Hypothalamus (tissue), 51 donors: ENCODE measurements at regions not wholly inside any gene's neighbourhood (a gene's known extent, or its start where the extent isn't known, plus 50 kb on each side); places are given as distances from the start of the nearest gene placed in this dataset.
"Not testable (repeated sequence)": the region's sequence is repeated elsewhere in the genome, so short reads cannot be mapped to it uniquely, and the experiment has no call there.

Source experiments
- DNase-seq, 51 donors: peaks; one replicate each; lab custom pipeline; 2025; lab: John Stamatoyannopoulos, UW

DNA sequence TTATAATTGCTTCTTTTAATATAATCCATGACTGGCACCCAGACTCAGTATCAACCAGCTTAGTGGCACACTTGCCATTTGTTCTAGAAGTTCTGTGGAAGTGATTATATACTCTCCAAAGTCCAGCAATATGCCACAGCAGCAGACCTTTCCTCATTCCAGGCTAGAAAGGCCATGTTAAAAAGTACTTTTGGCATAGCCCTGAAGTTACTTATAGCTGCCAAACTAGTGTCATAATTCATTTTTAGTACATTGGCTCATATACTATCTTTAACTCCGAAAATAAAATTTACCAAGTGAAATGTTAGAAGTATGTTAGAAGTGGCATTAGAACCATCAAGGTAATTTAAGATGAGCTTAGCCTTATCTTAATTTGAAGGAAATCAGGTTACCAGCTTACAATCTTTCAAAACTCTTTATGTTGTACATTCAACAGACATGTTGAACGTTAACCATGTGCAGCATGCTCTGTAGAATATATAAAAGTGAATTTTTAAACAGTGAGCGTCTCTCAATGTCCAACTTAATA lies 714.2 kb upstream of the LCORL start:
- no peak for DNase-seq

DNA sequence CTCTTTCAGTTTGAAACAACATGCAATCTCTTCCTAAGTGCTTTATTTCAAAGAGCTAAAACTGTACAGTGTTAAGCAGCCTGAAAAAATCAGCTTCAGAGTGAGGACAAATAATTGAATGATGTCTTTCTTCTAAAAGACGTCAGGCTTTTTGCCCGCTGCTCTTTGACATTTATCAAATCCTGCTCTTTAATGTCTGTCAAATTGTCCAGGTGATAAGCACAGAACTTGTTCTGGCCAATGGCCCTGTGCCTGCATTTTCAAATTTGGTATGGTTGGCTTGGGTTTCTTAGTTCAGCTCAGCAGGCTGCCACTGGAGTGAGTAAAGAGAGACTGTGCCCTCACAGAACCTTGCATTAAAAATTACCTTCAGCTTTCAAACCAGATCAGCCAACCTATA lies 712.9 kb upstream of the LCORL start:
- peak in 2 of 51 donors; percentile 0 for DNase-seq

DNA sequence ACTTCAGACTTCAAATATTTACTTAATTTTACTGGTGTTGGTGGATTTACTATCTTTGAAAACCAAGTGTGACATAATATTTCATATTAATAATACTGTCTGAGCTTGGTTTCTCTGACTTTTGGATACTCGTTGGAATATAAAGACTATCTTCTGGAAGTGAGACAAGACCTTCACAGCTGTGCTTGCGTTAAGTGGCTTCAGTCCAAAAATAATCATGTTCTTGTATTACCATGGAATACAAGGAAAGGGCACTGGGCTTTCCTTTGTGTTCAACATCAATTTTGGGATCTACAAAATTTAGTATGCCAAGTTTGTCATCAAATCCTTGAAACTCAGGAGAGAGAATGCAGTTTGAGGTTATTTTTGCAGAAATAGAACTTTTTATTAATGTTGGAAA lies 712.4 kb upstream of the LCORL start:
- DNase-seq, result no peak

DNA sequence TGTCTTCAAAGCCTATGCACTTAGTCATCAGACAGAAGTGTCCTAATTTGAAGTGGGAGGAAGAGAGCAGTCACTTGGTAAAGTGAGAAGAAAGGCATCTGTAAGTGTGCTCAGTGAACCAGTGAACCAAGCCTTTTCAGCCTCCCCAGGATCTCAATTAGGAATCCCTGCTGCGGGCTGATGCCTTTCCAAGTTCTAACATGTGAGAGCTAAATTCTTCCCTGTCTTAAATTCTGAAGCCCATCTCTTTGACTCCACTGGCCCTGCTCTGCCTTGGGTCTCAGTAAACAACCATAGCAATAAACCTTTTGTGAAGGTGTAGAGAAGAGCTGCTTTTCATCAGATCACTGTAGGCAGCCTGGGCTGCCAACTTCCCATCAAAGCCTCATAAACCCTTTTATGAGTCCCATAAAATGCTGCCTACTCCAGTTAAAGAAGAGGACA lies 701.2 kb upstream of the LCORL start:
- DNase-seq, result no peak

DNA sequence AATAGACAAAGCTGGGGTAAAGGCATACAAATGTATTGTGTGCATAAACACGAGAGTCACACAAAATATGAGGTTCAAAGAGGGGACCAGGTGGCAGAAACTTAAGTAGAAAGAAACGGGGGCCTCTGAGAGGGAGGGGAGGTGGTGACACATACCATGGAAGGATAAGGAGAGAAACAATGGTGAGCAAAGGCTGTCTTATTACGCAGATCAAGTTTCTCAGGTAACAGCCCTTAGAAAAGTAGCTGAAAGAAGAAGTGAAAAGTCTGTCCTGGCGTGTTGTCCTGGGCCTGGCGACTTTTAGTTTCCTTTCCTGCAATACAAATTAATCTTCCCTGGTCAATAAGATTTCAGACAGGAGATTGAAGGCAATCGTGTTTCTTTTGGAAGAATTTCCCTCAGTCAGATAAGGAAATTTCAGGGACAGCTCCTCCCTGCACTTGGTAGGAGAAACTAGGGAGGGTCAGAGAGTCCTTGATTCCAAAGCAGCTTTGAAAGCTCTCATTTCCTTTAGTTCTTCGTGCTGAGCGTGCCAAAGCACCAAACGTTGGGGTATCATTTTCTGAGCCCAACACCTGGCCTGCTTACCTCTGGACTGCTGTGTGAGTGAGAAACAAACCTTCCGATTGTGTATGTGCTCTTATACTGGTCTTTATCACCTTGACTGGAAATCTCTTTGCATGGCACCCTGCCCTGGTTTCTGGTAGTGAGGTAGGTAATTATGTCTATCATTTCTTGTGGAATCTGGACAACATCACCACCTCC lies 676.7 kb upstream of the LCORL start:
- DNase-seq, result no peak

DNA sequence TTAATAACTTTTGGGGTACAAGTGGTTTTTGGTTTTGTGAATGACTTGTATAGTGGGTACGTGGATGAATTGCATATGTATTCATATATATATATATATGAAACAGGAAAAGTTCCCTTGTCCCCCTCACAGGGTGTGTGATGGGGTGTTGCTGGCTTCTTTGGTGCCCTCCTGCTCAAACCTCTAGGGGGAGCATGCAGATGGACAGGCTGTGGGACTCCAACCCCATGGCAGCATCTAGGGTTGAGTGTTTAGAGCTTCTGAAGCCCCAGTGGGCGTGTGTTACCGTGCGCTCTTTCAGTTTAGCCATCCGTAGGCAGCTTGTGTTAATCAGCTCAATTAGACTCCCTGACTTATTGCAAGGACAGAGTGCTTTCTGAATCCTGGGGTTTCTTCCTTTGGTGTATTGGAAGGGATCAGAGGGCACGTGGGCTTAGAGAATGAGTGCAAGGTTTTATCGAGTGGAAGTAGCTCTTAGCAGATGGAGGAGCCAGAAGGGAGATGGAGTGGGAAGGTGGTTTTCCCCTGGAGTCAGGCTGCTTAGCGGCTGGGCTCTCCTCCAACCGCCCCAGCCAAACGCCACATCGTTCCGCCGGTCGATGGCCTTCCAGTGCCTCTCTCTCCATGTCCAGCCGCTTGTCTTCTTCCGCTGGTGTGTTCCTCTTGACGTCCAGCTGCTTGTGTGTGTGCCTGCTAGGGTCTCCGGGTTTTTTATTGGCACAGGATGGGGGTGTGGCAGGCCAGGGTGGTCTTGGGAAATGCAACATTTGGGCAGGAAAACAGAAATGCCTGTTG lies 674.4 kb upstream of the LCORL start:
- no peak for DNase-seq

DNA sequence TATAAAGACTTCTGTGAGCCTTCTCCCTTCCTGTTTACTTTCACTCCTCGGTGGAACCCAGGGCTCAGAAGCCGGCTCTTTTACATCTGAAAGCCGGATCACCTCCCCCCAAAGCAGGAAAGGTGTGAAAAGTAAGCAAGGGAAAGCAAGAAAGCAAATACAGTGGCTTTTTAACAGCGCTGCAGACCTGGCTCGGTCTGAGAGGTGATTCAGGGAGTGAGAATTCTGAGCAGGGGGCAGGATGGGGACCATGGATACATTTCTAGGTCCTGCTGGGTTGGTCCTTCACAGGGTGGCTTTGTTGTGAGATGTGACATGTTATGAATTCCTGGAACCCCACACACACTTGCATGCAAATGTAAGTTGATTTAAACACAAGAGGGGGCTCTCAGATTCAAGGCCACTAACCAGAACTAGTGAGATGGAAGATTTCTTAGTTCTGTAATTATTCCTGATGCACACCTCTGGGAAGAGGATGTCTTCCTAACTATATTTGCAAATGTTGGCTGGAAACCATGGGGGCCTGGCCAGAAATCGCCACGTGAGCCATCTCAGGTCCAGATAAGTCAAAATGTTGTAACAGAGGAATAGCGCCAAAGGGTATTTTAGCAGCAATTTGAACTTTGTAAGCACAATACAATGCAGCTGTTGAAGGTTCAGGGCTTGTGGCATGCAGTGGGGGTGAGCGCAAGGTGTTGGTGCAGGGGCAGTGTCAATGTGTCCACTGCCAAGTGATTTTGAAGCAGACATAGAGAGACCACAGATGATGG lies 670.1 kb upstream of the LCORL start:
- DNase-seq, result no peak

DNA sequence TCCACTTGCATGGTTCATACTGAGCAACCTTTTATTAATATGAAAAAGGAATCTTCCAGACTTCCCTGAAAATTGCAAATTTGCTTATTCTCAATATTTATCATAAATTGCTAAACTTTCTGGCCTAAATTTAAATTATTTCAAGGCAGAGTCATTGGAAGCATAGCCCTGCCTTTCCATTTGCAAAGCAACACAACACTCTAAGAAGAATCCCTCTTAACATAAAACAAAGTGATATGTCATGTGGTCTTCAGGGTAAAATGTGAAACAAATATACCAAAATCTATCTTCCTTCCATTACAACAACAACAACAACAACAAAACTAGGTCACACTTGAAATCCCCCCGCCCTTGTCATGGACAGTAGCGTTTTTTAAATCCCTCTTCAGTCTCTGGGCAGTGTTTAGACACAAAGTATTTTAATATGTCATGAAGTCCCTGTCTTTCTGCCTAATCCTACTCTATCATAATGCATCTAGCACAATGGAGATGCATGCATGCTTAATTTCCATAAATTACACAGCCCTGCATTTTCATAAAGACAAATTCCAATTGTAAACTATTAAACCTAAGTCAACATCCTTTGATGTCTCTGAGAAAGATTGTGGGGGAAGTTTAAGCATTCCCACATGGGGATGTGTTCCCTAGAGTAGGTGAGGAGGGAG lies 668.9 kb upstream of the LCORL start:
- no peak for DNase-seq

DNA sequence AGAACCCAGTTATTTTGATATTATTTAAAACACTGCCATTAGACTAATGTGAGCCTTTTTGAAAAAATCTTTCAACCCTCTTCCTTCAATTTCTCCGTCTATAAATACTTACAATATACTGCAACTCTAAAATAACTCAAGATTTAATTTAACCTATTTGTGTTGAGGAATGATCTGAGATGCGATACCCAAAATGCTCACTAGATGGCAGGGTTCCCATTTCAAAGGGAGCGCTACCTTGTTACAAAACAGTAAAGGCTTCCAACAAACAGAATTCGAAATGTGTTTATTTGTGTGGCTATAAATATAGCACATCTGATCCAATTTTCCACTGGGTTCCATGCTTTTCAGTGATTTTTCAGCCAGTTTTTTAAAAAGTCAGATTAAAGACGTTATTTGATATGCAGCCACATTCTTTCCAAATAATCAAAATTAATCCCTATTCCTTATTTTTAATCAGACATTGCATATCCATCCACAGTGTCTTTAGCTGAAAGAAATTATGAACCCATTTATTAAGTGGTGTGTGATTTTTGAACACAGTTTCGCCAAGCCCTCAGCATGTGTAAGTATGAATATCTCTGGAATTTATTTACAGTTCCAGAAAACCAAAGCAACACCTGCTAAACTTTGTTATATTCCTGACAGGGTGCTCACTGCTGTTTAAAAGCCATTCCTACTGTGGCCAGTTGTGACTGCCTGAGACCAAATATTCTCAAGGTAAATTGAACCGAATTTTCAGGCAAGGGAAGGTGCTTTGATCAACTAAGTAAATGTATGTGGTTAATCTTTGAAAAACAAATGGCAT lies 668.0 kb upstream of the LCORL start:
- peak in 29 of 51 donors; percentile 0 to 75 (median 20) for DNase-seq

DNA sequence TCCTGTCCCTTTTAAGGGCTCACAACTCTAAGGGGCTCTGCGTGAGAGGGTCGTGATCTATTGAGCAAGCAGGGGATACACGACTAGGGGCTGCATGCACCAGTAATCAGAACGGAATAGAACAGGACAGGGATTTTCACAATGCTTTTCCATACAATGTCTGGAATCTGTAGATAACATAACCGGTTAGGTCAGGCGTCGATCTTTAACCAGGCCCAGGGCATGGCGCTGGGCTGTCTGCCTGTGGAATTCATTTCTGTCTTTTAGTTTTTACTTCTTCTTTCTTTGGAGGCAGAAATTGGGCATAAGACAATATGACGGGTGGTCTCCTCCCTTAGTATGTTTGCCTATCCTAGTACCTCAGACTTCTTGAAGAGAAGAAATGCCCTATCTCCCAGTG lies 666.8 kb upstream of the LCORL start:
- not testable (repeated sequence) for DNase-seq

DNA sequence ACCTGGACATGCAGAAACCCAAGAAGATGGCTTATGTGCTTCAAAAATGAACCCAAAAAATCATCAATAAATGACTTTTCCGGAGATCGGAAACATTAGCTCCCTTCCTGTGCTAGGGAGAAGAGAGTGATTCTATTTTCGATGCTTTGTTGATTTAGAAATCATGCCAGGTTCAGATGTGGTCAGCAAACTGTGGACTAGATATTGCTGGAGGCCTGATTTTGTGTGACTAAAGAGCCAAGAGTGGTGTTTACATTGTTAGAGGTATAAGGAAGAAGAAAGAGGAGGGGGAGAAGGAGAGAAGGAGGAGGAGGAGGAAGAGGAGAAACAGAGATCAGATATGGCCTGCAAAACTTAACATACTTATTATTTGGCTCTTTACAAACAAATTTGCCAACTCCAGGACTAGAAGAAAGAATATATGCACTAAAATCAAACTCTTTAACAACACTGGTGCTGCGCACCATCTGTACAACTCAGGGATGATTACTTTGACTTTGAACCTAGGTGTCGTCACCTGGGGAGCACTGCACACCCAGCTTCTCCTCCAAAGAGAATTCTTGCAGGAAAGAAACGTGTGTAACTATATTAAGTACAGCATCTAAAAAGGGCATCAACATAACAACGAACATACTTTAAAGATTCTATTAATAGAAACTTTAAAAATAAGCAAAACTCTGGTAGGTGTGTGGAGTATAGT lies 664.9 kb upstream of the LCORL start:
- no peak for DNase-seq

DNA sequence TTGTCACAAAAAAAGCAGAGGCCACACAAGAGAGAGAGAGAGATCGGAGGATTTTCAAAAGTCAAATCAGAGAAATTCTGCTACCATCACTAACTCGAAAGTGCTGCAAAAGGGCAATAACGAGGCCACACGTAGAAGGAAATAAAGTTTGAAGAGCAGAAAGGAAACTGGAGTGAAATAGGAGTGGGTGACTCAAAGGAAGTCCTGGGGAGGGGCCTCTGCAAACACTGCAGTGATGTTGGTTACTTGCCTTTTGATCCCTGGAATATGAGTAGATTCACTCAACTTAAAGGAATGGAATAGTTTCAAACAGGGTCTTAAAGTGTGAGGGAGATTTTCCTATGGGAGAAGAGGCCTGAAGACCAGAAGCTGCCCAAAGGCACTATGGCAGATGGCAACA lies 663.4 kb upstream of the LCORL start:
- no peak for DNase-seq

DNA sequence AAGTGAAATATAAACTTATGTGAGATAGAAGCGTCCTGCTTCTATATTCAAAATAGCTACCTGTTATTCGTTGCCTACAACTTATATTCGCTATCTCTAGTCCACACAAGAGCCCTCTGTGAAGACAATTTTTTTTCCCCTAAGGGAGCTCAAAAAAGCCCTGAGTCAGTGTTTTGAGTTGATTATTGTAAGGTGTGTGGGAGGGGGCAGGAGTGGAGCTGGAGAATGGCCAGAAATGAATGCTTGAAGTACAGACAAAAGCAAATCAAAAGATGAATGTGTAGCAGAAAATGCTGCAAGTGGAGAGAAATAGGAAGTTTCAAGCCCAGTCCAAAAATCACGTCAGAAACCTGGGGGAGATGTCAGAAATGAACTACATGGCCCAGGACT lies 655.0 kb upstream of the LCORL start:
- DNase-seq, result no peak

DNA sequence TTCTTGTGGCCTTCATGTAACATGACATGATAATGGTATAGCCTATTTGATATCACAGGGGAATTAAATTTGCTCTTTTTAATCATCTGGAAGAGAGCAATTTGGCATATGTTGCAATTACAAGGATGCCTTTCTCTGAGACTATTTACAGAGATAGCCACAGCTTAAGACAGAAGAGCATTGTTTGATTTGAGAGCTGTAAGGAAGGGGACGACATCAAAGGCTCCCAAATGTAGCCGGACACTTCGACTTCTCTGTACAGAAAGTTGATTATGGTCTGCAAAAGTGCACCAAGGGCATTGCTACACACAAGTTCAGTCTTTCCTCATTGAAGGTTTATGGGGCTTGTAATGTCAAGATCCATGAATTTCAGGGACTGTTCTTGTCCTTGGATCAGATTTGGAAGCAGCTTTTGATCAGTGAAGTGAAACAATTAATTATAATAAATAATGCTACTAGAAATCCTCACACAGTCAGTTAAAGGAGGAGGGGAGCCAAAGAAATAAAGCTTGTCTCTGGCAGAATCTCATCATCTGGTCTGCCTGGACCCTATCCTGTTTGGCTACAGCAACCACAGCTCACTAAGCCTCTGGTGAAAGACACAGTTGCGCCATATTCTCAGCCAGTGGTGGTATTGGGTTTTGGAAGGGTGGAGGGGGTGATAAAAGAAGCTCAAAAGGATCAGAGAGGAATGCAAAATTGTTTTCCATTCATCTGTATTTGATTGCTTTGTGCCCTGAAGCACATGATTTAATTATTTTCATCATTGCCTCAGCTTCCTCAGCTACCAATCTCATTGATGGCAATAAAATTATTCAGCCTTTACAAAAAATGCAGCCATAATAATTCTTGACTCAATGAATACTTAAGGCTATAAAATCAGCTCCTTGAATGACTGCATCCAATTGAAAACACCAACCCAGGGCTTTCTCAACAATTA lies 654.3 kb upstream of the LCORL start:
- no peak for DNase-seq

DNA sequence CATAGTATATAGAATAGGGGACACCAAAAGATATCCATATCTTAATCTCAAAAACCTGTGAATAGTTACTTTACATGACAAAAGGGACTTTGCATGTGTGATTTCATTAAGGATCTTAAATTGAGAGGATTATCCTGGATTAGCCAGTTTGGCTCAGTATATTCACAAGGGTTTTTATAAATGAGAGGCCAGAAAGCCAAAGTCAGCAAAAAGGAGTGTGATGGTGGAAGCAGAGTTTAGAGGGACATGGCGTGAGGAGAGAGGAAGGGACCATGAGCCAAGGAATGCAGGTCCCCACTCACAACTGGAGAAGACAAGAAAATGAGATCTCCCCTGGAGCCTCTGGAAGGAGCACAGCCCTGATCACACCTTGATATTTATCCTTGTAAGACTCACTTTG lies 648.5 kb upstream of the LCORL start:
- no peak for DNase-seq

DNA sequence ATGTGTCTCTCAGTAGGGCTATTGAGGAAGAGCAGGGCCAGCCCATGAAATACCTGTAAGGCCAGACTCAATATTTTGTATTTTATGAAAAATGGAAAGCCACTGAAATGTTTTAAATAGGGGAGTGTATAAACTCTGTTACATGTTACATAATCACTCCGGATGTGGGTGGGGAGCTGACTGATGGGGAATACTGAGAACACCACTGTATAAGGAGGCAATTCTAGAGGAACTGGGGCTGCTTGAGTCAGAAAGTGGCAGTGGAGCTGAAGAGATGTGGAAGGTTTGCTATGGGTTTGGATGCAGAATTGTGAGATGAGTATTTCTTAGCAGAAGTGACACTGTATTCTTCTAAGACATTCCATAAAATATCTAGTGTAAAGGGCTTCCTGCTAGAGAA lies 647.8 kb upstream of the LCORL start:
- no peak for DNase-seq

DNA sequence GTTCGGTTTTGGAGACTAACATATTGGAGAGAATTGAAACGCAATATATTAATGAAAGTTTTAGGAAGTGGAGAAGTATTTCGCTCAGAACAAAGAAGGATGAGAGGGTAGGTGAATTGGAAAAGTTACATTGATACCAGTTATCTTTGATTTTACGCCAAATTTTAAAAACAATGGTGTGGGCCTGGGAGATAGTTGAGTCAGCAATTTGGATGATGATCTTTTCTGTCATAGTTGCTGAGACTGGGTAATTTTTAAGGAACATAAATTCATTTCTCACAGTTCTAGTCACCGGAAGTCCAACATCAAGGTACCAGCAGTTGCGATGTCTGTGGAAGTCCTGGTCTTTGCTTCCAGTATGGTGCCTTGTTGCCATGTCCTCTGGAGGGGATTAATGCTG lies 644.8 kb upstream of the LCORL start:
- DNase-seq, result no peak

DNA sequence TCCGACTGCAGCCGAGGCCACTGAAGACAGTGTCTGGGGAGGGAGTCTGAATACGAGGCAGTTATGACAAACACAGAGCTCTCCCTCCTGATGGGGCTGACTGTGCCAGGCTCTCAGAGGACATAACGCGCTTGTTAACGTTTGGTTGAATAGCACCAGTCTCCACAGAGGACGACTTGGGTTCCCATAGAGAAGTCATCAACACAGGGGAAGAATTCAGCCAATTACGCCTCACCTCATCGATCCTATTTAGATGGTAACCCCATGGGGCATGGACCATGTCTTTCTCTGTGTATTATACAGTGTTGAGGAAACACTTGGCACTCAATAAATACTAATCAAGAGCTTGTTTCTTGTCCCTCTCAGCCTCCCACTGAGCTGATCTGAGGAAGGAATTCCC lies 642.6 kb upstream of the LCORL start:
- peak in 21 of 51 donors; percentile 0 to 58 (median 15) for DNase-seq
